ENCODE measurements at regions not wholly inside any gene's neighbourhood (a gene's known extent, or its start where the extent isn't known, plus 50 kb on each side); places are given as distances from the start of the nearest gene placed in this dataset.

DNA sequence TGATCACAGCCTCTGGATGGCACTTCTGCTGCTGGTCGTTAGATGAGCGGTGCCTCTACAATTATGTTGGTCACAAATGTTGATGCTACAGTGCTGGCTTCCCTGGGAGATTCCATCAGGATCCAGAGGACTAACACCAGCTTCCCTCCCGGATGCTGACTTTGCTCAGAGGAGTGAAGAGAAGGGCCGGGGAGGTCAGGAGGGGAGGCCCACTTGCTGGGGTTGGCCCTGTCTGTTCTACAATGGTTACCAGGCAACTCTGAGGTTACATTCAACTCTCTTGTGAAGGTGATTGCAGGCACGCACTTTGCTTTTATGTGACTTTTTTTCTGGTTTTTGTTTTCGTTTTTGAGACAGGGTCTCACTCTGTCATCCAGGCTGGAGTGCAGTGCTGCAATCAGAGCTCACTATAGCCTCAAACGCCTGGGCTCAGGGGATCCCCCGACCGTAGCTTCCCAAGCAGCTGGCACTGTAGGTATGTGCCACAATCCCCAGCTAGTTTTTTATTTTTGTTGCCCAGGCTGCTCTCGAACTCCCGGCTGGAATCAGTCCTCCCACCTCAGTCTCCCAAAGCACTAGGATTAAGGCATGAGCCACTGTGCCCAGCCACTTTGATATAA is 112.5 kb downstream of the ADSS2 start:
- Histone ChIP-seq H3K9me3 (replicated peaks) (no peaks in the 10 kb centered on the region), H3K27ac (replicated peaks) (no peak overlapping the region), H3K4me1 (no peaks in the 10 kb centered on the region), H3K36me3 (no peaks in the 10 kb centered on the region), H3K4me3 (no peak overlapping the region), H3K27me3 (ENCODE audit: low read depth) (peaks cover 21% of the 10 kb centered on the region)
- intact Hi-C loops (cut with micrococcal nuclease) = no loop called here
- TF ChIP-seq, protein P1, sequence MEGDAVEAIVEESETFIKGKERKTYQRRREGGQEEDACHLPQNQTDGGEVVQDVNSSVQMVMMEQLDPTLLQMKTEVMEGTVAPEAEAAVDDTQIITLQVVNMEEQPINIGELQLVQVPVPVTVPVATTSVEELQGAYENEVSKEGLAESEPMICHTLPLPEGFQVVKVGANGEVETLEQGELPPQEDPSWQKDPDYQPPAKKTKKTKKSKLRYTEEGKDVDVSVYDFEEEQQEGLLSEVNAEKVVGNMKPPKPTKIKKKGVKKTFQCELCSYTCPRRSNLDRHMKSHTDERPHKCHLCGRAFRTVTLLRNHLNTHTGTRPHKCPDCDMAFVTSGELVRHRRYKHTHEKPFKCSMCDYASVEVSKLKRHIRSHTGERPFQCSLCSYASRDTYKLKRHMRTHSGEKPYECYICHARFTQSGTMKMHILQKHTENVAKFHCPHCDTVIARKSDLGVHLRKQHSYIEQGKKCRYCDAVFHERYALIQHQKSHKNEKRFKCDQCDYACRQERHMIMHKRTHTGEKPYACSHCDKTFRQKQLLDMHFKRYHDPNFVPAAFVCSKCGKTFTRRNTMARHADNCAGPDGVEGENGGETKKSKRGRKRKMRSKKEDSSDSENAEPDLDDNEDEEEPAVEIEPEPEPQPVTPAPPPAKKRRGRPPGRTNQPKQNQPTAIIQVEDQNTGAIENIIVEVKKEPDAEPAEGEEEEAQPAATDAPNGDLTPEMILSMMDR (IDR thresholded peaks at IDR 0.05; ENCODE audit: borderline replicate concordance) = no peak
- no peak for DNase-seq

GRCh38 chr1:244339776-244340175 is 111.9 kb downstream of the ADSS2 start:
- H3K9me3 ChIP-seq (replicated peaks) = no peaks in the 10 kb centered on the region
- H3K27me3 ChIP-seq (ENCODE audit: low read depth) = peaks cover 17% of the 10 kb centered on the region
- H3K36me3 ChIP-seq = no peaks in the 10 kb centered on the region
- H3K4me1 ChIP-seq = no peaks in the 10 kb centered on the region
- no peak overlapping the region for H3K4me3 ChIP-seq
- no peak overlapping the region for H3K27ac ChIP-seq (replicated peaks)
- intact Hi-C loops (cut with micrococcal nuclease) = no loop called here
- no peak for DNase-seq
- TF ChIP-seq, protein P1 (IDR thresholded peaks at IDR 0.05; ENCODE audit: borderline replicate concordance) = no peak

DNA sequence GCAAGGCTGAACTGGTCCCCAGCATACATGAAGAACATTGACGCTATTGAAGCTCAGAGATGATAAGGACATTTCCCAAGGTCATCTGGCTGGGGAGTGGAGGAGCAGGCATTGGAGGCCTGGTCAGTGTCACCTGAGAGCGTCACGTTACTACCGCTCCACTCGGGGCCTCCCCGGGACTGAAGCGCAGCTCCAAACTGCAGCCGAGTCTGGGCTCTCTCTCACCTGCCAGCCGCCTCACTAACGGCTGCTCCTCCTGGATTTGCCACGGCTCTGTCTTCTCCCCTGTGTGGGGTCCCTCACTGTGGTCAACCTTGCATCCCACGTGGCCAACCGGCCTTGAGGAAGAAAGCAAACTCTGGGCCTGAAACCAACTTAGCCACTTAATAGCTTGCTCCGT is 111.3 kb downstream of the ADSS2 start:
- intact Hi-C loops (cut with micrococcal nuclease) = no loop called here
- Histone ChIP-seq H3K9me3 (replicated peaks) (no peaks in the 10 kb centered on the region), H3K27ac (replicated peaks) (no peak overlapping the region), H3K27me3 (ENCODE audit: low read depth) (peaks cover 11% of the 10 kb centered on the region), H3K36me3 (no peaks in the 10 kb centered on the region), H3K4me1 (no peaks in the 10 kb centered on the region), H3K4me3 (no peak overlapping the region)
- DNase-seq = no peak
- TF ChIP-seq, protein P1 (IDR thresholded peaks at IDR 0.05; ENCODE audit: borderline replicate concordance) = no peak

DNA sequence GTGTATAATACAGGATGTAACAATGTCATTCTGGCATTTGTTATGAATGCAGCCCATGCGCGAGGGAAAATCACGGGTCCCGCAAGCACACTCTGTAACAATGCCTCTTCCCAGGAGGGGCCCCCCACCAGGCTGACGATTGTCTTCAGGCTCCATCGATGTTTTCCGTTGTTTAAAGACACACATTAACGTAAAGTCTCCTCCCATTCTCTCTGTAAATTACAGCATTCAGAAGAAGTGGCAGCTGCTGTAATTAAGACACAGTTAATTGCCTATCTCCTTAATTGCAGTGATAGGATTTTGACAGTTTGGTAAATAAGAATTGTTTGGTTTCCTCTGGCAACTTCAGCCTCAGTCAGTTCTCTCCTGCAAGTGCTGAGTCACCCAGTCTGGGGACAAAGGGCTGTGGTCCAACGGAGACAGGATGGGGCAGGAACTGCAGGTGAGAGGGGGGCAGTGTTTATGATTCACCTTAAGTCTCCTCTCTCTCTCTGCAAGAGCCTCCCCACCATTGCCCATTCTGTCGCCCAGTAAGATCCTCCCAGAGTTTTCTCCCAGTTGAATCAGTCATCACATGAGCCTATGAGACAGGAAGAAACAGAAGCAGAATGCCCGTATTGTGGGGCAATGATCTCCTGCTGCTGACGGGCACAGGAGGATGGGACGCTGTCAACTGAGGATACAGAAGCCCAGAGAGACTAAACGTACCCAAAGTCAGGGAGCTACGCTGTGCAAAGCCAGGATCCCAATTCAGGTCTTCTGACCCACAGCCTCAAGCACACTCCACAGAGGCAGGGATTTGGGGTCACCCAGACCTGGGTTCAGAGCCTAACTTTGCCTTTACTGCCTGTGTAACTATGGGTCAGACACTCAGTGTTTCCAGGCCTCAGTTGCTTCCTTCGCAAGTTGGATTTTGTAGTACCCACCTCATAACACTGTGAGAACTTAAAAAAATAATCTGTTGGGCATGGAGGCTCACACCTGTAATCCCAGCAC is 110.0 kb downstream of the ADSS2 start:
- Histone ChIP-seq H3K36me3 (no peaks in the 10 kb centered on the region), H3K27me3 (ENCODE audit: low read depth) (peaks cover 3% of the 10 kb centered on the region), H3K9me3 (replicated peaks) (no peaks in the 10 kb centered on the region), H3K4me1 (no peaks in the 10 kb centered on the region), H3K4me3 (no peak overlapping the region), H3K27ac (replicated peaks) (no peak overlapping the region)
- intact Hi-C loops (cut with micrococcal nuclease) = no loop called here
- no peak for DNase-seq
- TF ChIP-seq, protein P1 (IDR thresholded peaks at IDR 0.05; ENCODE audit: borderline replicate concordance) = no peak

DNA sequence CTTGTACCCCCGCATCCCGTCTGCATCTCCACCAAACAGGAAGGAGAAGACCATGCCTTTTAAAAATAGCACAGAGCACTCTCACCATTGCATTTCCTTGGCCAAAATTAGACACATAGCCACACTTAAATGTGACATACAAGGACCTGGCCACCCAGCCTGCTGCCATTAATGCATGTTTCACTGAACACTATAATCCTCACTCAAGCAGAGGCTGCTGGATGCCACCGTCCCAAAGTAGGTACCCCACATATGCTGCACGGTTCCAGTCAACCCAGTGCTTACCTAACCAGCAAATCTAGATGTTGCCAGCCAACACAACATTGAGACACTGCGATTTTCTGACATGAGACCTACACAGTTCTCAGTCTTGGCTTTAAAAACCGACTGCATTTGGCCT is 107.7 kb downstream of the ADSS2 start:
- H3K9me3 ChIP-seq (replicated peaks) = no peaks in the 10 kb centered on the region
- H3K27ac ChIP-seq (replicated peaks) = no peak overlapping the region
- no peaks in the 10 kb centered on the region for H3K36me3 ChIP-seq
- intact Hi-C loops (cut with micrococcal nuclease) = no loop called here
- H3K4me3 ChIP-seq = no peak overlapping the region
- peaks cover 3% of the 10 kb centered on the region for H3K27me3 ChIP-seq (ENCODE audit: low read depth)
- no peaks in the 10 kb centered on the region for H3K4me1 ChIP-seq
- DNase-seq = no peak
- TF ChIP-seq, protein P1 (IDR thresholded peaks at IDR 0.05; ENCODE audit: borderline replicate concordance) = no peak
